HuH-7 (cell line): ENCODE measurements at regions not wholly inside any gene's neighbourhood (a gene's known extent, or its start where the extent isn't known, plus 50 kb on each side); places are given as distances from the start of the nearest gene placed in this dataset.

Source experiments
- DNase-seq: peaks from one replicate; pipeline ENCODE4 v3.0.0; 2011; ENCODE audit warnings: low spot score

DNA sequence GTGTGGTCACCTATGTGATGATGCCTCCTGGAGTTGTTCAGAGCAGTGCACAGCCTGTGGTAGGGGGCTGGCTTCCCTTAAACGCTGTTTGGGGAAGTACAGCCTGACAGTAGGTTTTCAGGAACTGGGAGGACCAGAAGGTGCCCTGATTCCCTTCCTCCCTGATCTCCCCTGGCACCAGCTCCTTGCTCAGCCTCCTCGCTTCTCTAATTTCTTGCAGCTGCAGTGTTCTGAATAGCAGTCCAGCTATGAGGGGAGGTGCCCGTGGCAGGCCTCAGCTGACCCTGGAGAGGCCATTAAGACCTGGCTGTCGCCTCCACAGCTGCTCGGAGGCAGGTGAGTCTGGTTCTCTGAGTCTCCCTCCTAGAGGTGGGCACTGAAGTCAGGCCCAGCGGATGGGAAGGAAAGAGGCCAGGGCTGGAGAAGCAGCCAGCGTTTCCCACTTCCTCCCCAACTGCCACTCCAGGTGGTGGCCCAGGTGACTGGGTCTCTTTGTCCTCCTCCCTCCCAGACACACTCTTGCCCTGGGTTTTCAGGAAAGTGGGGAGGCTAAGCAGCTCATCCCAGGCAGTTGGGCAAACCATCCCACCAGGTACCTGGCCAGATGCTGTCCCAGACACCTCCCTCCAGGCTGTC, 52.0 kb upstream of the RPL11 start:
- no peak for DNase-seq

DNA sequence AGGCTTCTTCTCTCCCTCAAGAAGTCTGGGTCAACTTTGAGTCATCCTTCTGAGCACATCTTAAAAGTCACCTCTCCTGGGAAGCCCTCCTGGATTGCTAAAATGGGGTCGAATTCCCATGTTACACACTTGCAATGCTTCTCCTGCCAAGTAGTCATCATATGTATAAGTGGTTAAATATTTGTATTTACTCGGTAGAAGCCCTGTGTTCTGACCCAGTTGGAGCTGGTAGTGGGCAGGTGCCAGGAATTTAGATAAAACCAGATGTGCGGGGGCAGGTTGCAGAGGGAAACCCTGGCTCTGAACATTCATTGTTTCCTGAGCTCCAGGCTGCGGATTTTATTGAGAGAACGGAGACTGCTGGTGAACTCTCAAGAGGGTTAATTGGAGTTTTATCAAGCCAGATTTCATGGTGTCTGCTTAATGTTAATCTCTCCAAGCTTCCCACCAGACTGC, 52.8 kb upstream of the RPL11 start:
- DNase-seq = no peak

DNA sequence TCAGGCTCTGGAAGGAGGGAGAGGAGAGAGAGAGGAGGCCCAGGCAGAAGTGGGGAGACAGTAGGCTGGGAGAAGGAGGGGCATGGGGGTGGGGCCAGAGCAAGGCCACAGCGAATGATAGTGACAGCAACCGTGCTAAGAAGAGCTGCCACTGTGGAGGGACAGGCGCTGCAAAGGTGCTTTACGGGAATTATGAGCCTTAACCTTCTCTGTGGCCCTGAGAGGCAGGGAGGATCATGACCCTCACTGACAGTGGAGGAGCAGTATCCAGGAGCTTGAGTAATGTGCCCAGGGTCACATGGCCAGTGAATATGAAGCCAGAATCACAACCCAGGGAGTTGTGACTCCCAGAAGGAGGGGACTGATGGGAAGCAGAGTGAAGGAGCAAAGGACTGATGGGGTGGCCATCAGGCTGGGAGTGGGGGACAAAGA, 53.4 kb upstream of the RPL11 start:
- DNase-seq = no peak

DNA sequence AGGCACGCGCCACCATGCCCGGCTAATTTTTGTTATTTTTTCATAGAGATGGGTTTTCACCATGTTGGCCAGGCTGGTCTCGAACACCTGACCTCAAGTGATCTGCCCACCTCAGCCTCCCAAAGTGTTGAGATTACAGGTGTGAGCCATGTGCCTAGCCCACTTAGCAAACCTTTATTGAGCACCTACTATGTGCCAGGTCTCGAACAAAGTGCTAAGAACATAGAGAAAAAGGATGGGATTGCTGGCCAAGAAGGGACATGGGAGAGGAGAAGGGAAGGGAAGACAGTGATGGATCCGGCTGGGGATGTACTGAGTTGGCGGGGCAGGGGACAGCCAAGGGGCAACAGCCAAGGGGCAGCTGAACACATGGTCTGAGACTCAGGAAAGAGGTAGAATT, 55.6 kb upstream of the RPL11 start:
- no peak for DNase-seq

DNA sequence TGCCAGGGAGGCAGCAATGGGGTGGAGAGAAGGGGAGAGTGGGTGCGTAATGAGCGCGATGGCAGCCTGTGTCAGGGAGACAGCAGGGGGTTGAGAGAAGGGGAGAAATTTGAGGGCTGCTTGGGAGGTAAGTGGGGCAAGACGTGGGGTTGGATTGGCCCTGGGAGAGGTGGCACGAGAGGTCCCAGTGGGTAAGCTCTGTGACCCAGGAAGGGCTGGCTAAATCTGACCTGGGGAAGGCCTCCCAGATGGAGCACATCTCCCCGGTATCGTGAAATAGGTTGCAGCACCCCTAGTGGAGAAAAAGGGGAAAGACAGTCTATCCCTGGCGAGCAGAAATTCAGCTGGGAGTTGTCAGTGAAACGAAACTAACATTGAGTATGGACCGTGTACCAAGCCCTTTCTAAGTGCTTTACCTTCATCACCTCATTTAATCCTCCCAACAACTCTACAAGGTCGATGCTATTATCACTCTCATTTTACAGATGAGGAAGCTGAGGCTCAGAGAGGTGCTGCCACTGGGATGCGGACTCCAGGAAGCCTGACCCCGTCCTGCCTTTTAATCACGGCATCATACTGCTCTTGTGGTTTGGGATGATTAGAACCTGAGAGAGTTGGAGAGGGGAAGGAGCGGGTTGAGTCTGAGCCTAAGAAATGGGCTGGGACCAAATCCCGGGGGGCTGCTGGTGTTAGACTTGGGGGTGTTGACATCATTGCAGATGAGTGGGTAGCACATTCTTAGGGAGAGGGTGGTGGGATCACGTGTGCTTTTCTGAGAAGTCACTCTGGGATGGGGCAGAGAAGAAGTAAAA, 56.6 kb upstream of the RPL11 start:
- DNase-seq = peak; percentile 80

DNA sequence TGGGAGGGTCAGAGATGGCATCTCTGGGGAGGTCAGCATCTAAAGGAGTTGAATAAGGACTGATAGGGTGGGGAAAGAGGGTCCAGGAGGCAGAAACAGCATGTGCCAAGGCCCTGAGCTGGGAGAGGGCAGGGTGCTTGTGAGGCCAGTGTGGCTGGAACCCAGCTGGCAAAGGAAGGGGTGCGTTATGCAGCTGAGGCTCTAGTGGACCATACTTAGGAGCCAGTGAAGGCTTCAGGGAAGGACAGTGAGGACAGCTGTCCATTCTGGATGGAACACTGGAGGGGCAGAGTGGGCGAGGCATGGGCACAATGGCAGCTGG, 57.1 kb upstream of the RPL11 start:
- DNase-seq = no peak

DNA sequence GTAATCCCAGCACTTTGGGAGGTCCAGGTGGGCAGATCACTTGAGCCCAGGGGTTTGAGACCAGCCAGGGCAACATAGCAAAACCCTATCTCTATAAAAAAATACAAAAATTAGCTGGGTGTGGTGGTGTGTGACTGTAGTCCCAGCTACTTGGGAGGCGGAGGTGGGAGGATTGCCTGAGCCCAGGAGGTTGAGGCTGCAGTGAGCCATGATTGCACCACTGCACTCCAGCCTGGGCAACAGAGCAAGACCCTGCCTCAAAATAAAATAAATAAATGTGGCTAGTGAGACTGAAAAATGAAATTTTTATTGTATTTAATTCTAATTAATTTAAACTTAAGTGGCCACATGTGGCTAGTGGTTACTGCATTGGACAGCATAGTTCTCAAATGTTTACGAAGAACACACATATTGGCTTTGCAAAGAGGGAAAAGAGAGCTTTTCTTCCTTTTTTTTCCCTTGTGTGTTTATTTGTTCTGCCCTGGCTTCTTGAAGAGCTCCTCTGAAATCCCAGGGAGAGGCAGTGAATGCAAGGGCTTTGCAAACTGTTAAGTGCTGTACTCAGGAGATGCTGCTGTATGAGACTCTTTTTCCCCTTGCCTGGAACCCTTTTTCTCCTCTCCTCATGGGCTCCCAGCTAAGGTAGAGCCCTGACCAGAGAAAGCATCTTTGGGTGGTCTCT, 59.0 kb upstream of the RPL11 start:
- DNase-seq = no peak

DNA sequence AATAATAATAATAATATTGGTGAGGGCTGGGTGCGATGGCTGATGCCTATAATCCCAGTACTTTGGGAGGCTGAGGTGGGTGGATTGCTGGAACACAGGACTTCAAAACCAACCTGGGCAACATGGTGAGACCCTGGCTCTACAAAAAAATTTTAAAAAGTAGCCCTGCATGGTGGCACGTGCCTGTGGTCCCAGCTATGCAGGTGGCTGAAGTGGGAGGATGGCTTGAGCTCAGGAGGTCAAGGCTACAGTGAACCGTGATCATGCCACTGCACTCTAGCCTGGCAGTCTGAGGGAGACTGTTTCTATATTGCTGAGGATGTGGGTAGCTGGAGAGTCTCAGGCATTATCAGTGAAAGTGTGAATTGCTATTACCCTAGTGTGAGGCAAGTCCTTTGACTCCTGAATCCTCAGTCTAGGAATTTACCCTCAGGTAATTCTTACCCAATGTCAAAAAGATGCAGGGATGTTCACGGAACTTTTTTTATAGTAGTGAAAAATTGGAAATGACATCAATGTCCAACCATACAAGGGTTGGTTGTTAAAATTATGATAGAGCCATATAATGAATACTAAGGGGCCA, 61.8 kb upstream of the RPL11 start:
- no peak for DNase-seq

DNA sequence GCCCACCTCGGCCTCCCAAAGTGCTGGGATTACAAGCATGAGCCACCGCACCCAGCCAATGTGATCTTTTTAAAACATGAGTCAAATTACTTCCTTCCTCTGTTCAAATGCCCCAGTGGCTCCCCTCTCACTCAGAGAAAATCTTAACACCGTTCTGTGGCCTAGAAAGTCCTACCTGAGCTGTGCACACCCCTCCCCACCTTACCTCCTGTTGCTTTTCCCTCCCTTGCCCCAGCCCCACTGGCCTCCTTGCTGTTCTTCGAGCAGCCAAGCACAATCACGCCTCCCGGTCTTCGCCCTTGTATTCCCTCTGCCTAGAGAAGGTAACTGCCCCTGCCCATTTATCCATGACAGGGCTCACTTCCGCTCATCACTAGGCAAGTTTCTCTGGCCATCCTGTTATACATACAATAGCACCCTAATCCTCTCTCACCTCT, 62.6 kb upstream of the RPL11 start:
- DNase-seq = no peak

DNA sequence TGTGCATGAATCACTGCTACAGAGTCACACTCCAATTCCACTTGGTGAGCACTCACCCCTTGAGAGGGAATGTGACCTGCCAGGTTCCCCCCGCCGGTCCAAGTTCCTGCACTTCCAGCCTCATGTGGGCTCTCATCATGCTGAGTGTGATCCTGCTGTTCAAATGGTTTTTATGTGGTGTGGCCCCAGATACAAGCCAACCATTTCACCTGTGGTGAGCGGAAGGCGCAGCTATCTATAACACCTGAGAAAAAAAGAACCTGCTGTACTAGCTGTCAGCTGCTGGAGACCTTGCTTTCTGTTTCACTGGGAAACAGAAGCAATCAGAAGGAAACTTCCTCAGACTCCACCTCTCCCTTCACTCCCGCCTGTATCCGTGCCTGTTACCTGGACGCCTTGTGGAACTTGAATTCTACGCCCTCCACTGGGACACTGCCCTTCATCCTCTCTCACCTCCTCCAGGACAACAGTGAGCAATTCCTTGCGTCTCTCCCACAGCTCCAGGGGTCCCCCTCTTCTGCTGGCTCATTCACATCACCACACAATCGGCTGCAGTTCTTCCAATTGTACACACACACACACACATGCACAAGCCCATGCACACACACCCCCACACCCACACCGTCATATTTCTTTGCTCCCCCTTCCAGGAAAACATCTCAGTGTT, 64.4 kb upstream of the RPL11 start:
- no peak for DNase-seq

DNA sequence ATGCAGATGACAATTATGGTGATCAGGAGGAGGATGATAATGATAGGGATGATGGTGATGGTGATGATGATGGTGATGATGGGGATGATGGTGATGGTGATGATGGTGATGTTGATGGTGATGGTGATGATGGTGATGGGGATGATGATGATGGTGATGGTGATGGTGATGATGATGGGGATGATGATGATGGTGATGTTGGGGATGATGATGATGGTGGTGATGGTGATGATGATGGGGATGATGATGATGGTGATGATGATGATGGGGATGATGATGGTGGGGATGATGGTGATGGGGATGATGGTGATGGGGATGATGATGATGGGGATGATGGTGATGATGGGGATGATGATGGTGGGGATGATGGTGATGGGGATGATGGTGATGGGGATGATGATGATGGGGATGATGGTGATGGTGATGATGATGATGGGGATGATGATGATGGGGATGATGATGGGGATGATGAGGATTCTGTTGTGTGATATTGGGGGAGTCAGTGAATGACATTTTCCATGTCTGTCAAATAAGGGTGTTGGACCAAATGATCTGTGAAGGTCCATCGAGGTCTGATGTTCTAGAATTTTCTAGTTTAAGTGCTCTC, 65.6 kb upstream of the RPL11 start:
- DNase-seq = no peak

DNA sequence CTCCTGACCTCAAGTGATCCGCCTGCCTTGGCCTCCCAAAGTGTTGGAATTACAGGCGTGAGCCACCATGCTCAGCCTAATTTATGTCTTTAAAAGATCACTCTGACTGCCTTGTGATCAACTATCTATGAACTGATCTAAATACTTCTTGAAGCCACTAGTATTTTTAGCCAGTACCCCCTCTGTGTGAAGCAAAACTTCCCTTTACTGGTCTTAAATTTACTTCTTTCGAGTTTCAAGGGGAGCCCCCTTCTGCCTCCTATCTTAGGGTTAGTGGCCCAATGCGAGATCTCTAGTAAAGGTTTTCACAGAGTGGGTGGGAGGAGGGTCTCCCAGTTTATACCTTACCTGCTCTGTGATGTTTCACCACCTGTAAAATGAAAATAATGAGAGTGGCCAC, 66.1 kb upstream of the RPL11 start:
- no peak for DNase-seq

DNA sequence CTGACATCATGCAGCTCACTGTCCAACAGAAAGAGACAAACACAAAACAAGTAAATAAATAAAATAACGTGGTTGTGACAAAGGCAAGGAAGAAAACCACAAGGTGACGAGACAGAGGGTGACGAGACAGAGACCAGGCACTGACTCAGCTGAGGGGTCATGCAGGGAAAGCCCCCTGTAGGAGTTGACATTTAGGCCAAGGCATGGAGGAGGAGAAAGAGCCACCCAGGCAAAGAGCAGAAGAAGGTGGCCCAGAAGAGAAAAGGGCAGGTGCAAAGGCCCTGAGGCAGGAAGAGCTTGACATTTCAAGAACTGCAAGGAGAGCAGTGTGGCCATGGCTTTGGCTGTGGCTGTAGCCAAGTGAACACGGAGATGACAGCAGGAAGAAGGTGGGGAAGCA, 65.1 kb upstream of the ID3 start:
- no peak for DNase-seq

DNA sequence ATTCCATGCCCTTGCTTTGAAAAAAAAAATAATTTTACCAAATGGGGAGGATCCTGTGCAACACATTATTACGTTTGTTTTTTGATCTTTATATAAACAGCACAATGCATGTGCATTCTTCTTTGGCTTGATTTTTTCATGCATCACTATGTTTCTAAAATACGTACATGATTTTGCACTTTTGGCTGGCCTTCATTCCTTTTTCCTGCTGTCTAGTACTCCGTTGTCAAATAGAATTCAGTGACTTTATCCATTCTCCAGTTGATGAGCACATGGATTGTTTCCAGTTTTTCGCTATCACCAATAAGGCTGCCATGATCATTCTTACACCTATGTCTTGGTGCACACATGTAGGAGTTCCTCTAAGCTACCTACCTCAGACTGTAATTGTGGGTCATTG, 63.0 kb upstream of the ID3 start:
- DNase-seq = no peak

DNA sequence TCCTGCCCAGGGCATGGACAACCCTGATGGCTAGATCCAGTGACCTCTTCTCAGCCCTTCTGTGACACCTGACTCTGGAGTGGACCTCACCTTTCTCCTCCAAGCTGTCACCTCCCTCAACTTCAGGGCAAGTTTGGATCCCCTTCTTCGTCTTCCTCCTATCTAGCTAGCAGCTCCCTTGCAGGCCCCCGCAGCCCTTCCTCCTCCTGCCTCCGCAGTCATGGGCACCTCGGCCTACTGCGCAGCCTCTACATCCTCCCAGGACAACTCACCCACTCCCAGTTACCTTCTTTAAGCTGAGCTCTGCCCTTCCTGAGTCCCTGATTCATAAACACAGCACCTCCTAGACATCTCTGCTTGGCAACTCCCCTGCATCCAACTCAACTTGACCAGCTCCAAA, 61.3 kb upstream of the ID3 start:
- DNase-seq = no peak

DNA sequence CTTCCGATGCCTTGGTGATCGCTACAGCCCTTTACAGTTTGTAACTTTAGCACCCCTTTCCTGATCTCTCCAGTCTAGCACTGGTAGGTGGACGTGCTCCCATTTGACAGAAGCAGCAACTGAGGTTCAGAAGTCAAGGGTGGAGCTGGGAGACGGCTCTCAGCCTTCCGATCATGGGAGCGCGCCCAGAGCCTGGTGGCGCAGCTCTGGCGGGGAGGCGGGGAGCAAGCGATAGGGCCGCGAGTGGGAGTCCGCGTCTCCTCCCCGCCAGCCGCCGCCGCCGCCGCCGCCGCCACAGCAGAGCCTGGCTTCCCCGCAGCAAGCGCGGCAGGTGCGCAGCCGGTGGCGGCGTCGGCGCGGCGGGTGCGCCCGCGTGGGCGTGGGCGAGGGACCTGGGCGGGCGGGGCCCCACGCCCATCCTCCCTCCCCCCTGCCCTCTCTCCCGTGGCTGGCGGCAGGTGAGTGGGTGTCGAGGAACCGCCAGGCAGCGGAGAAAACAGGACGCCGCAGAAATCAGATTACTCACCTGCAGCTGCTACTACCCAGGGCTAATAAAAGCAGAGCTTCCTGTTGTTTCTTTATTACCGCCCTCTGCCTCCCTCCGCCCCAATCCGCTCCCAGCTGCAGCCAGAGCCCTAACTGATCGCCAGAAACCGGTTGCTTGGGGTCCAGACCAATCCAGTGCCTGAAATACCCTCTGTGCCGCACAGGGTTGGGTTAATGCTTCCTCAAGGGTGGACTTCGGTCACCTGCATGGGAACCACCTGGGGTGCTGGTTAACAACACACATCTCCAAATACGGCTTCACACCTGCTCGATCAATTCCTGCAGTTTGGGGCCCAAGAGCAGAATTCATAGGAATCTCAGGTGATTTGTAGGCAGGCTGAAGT, 60.2 kb upstream of the ID3 start:
- DNase-seq = peak; percentile 42

DNA sequence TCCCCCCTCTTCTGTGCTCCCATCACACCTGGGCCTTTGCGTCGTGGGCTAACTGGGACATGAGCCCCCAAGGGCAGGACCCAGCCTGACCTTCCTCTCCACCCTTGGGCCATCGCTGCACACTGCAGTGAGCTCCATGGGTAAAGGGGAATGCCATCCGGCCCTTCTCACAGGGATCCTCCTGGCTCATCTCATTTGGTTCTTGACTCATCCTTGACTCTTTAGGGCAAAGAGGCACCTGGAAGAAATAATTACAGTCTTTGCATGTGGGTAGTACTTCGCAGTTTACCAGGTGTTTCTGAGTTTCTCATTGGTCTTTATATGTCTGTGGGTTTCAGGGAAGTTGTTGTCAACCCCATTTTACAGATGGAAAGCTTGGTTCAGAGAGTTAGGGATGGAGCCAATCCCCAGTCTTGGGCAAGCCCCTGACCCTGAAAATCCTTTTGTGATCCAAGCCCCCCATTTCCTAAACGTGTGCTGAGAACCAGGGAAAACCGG, 59.3 kb upstream of the ID3 start:
- DNase-seq = no peak

DNA sequence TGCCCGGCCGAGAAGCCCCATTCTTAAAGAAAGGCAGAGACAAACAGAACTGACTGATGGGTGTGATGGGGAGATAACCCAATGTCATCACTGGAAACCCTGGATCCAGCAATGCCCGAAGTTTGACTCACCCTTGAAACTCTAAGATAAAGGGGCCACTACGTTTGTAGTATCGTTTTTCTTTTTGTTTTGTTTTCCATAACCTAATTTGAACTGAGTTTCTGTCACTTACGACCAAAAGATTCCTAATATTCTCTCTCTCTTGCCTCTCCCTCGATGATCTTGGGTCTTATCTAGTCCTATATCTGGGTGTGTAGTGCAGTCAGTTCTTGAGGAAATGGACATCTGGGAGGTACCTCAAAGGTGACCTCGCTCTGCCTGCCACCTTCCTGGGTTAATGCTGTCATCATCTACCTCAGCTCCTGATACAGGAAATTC, 57.8 kb upstream of the ID3 start:
- no peak for DNase-seq

DNA sequence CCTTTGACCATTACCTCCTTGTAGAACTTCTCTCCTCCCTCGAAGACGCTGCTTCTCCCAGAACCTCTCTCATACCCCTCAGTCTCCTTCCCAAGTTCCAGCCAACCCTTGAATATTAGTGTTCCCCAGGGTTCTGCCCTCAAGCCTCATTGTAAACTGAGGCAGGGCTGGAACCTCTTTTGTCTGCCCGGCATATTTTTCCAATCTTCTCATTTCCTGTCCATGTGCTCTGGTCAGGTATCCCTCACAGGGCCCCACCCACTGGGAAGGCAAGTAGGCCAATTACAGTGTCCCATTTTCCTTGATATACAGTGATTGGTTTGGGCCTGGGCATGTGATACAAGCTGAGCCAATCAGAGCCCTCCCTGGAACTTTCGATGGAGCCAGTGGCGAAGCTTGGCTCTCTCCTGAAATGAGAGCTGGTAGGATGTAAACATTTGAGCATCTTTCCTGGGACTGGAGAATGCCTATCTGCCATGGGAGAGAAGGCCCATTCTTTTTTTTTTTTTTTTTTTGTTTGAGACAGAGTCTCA, 57.1 kb upstream of the ID3 start:
- no peak for DNase-seq

DNA sequence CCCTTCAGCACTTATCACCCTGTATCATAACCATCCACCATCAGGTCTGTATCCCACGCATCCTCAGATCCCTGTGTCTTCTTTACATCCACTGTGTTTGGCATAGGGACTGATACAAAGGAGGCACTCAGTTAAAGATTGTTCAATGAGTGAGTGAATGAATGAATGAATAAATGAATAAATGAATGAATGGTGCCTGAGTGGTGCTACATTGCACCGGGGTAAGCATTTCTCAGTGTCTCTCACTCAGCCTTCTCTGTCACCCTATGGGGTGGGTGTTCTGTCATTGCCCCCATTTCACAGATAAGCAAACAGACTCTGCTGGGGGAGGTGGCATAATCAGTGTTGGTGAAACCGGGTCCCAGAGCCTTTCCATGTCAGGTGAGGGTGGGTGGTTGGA, 56.6 kb upstream of the ID3 start:
- no peak for DNase-seq
